Renal cortex interstitium (tissue), 11 donors: ENCODE measurements at regions not wholly inside any gene's neighbourhood (a gene's known extent, or its start where the extent isn't known, plus 50 kb on each side); places are given as distances from the start of the nearest gene placed in this dataset.
A peak's percentile ranks its signal among the peaks of the same experiment; 100 is the strongest.

Experiments used
- DNase-seq, 11 donors: peaks; one replicate each; pipeline ENCODE4 v3.0.0-alpha.2; 2013; ENCODE audit warnings: low read depth in 9 of 11, low spot score in 4 of 11; ENCODE audit errors: extremely low read depth in 1 of 11

- DNase-seq, result peak; percentile 68 to 88 (median 77)
Measured at GRCh38 chr5:32504989-32505596, 60.6 kb upstream of the ZFR start.

- DNase-seq, result no peak
Measured at GRCh38 chr5:32504329-32504988, 59.9 kb upstream of the ZFR start.

GRCh38 chr5:32503261-32503660 is 58.7 kb upstream of the ZFR start:
- no peak for DNase-seq

- no peak for DNase-seq
Measured at GRCh38 chr5:32501071-32502002, 56.8 kb upstream of the ZFR start.

- DNase-seq, result no peak
Measured at GRCh38 chr5:32500181-32500580, 55.6 kb upstream of the ZFR start.

- DNase-seq, result no peak
Measured at GRCh38 chr5:32499261-32499660, 54.7 kb upstream of the ZFR start.

- no peak for DNase-seq
Measured at GRCh38 chr5:32498484-32498883, 53.9 kb upstream of the ZFR start.

GRCh38 chr5:32496104-32496503 is 51.6 kb upstream of the ZFR start:
- DNase-seq, result no peak

- DNase-seq, result no peak
Measured at GRCh38 chr5:32494827-32495226, 50.3 kb upstream of the ZFR start.
